Spleen (tissue), 11 donors: ENCODE measurements at regions not wholly inside any gene's neighbourhood (a gene's known extent, or its start where the extent isn't known, plus 50 kb on each side); places are given as distances from the start of the nearest gene placed in this dataset.

Experiments used
- DNase-seq: peaks from one replicate; pipeline ENCODE4 v3.0.0-alpha.2; 2020
- H3K27ac ChIP-seq, 8 donors: fragments of 200-600 bp; sonication (generic) in 7 of 8; 1 replicate in 4 of 8; 2 replicates in 4 of 8; pipeline versions ENCODE4 v1.5.0 to v1.8.0; 2016 to 2021; ENCODE audit warnings: inconsistent platforms in 4 of 8, mild to moderate bottlenecking in 4 of 8, moderate library complexity in 1 of 8
- H3K27me3 ChIP-seq, 7 donors: fragments of 200-600 bp; sonication (generic) in 6 of 7; replicated peaks in 1 of 7; 1 replicate in 4 of 7; 2 replicates in 3 of 7; pipeline versions ENCODE4 v1.5.0 to v1.8.0; 2016 to 2021; ENCODE audit warnings: inconsistent platforms in 3 of 7, mild to moderate bottlenecking in 1 of 7
- H3K36me3 ChIP-seq, 6 donors: fragments of 200-600 bp; sonication (generic) in 5 of 6; 1 replicate in 4 of 6; 2 replicates in 2 of 6; pipeline versions ENCODE4 v1.5.0 to v1.8.0; 2016 to 2021; ENCODE audit warnings: inconsistent platforms in 2 of 6
- H3K4me1 ChIP-seq, 6 donors: fragments of 200-600 bp; sonication (generic) in 5 of 6; 1 replicate in 3 of 6; 2 replicates in 3 of 6; pipeline versions ENCODE4 v1.5.0 to v1.8.0; 2016 to 2021; ENCODE audit warnings: inconsistent platforms in 3 of 6
- H3K4me3 ChIP-seq, 8 donors: fragments of 200-600 bp; sonication (generic) in 7 of 8; 1 replicate in 4 of 8; 2 replicates in 4 of 8; pipeline versions ENCODE4 v1.5.0 to v1.8.0; 2016 to 2021; ENCODE audit warnings: inconsistent platforms in 4 of 8, mild to moderate bottlenecking in 4 of 8, moderate library complexity in 2 of 8
- H3K9me3 ChIP-seq, 8 donors: fragments of 200-600 bp; sonication (generic) in 7 of 8; 1 replicate in 4 of 8; 2 replicates in 4 of 8; pipeline versions ENCODE4 v1.5.0 to v1.8.0; 2016 to 2021; ENCODE audit warnings: inconsistent platforms in 4 of 8
- CTCF ChIP-seq, 11 experiments: fragments of 200-600 bp in 7 of 11; fragments of 450-650 bp in 4 of 11; sonication (generic) in 4 of 11; IDR thresholded peaks in 8 of 11; conservative IDR thresholded peaks in 3 of 11; 1 replicate in 7 of 11; 2 replicates in 4 of 11; pipeline versions ENCODE4 v1.4.0 to v1.8.0; 2016 to 2021; ENCODE audit warnings: antibody characterized with exemption in 11 of 11, inconsistent platforms in 4 of 11, mild to moderate bottlenecking in 1 of 11
- POLR2A ChIP-seq, 3 donors: fragments of 450-650 bp; IDR thresholded peaks; one replicate each; pipeline ENCODE4 v1.5.1; 2017; ENCODE audit warnings: antibody characterized with exemption in 3 of 3, mild to moderate bottlenecking in 1 of 3
- POLR2AphosphoS5 ChIP-seq, 3 donors: sonication (generic); formaldehyde crosslinking; IDR thresholded peaks; one replicate each; pipeline ENCODE4 v1.5.1; 2017; ENCODE audit warnings: antibody characterized with exemption in 3 of 3
- WGBS, 5 donors: extraction: QIAGEN DNeasy Blood & Tissue Kit in 3 of 5; methylation state at CpG; one replicate each; pipeline versions ENCODE4 v1.1.5 to v1.1.7; 2013 to 2018; 5-methylcytosine and 5-hydroxymethylcytosine counted together
- intact Hi-C: fragments of 100-400 bp; cut with DNase I; formaldehyde crosslinking; loops from one replicate; pipeline ENCODE4 v1.15.0; 2023; ENCODE audit warnings: low total_unique reads
- donor health status: healthy with polysubstance abuse.
- donor health status: DM: no; HTN: no; CAD: no; lungs with moderate emphysema.
- donor health status: DM: no; HTN: no; CAD: no.
- donor health status: Bipolar disorder and iron deficiency.
- donor health status: healthy.
- donor health status: DM: no; HTN: no; CAD: no.
- donor health status: DM: yes; HTN: yes; CAD: no.

GRCh38 chr3:104916971-104917370 is 449.7 kb upstream of the ALCAM start:
- no peak for DNase-seq
- H3K4me1 ChIP-seq: no peaks in the 10 kb centered on the region
- no peak for TF ChIP-seq POLR2AphosphoS5 (IDR thresholded peaks at IDR 0.05)
- no peak for TF ChIP-seq CTCF (IDR thresholded peaks at IDR 0.05 in 8 of 11, conservative IDR thresholded peaks at IDR 0.05 in 3 of 11)
- no peak for TF ChIP-seq POLR2A (IDR thresholded peaks at IDR 0.05)
- intact Hi-C loops: no loop called here
- 56 to 76% (median 67%) methylated on average over 1 of the region's 1 CpG for WGBS, 5 donors
- no peaks in the 10 kb centered on the region for H3K27me3 ChIP-seq
- no peak overlapping the region for H3K4me3 ChIP-seq
- peaks cover 0 to 22% (median 16%) of the 10 kb centered on the region in 8 donors for H3K9me3 ChIP-seq
- H3K36me3 ChIP-seq: no peaks in the 10 kb centered on the region
- no peak overlapping the region for H3K27ac ChIP-seq

GRCh38 chr3:104920512-104920911 is 446.2 kb upstream of the ALCAM start:
- DNase-seq: no peak
- 70 to 95% (median 91%) methylated on average over 2 of the region's 2 CpGs for WGBS, 5 donors
- no peak for TF ChIP-seq POLR2A (IDR thresholded peaks at IDR 0.05)
- no peak for TF ChIP-seq CTCF (IDR thresholded peaks at IDR 0.05 in 8 of 11, conservative IDR thresholded peaks at IDR 0.05 in 3 of 11)
- TF ChIP-seq POLR2AphosphoS5 (IDR thresholded peaks at IDR 0.05): no peak
- Histone ChIP-seq H3K4me1 (no peaks in the 10 kb centered on the region), H3K36me3 (no peaks in the 10 kb centered on the region), H3K9me3 (peaks cover 0 to 22% (median 16%) of the 10 kb centered on the region in 8 donors), H3K4me3 (no peak overlapping the region), H3K27ac (no peak overlapping the region), H3K27me3 (no peaks in the 10 kb centered on the region)
- intact Hi-C loops: no loop called here

GRCh38 chr3:104933972-104934371 is 432.7 kb upstream of the ALCAM start:
- no peak overlapping the region for H3K4me3 ChIP-seq
- no peak overlapping the region for H3K27ac ChIP-seq
- H3K27me3 ChIP-seq: no peaks in the 10 kb centered on the region
- 67 to 87% (median 84%) methylated on average over 3 of the region's 3 CpGs for WGBS, 5 donors
- no peak for DNase-seq
- intact Hi-C loops: no loop called here
- no peak for TF ChIP-seq CTCF (IDR thresholded peaks at IDR 0.05 in 8 of 11, conservative IDR thresholded peaks at IDR 0.05 in 3 of 11)
- no peak for TF ChIP-seq POLR2AphosphoS5 (IDR thresholded peaks at IDR 0.05)
- no peak for TF ChIP-seq POLR2A (IDR thresholded peaks at IDR 0.05)
- H3K9me3 ChIP-seq: peaks cover 0 to 5% (median 0%) of the 10 kb centered on the region in 8 donors
- no peaks in the 10 kb centered on the region for H3K4me1 ChIP-seq
- no peaks in the 10 kb centered on the region for H3K36me3 ChIP-seq

GRCh38 chr3:104935613-104936012 is 431.1 kb upstream of the ALCAM start:
- H3K27me3 ChIP-seq: no peaks in the 10 kb centered on the region
- H3K4me1 ChIP-seq: no peaks in the 10 kb centered on the region
- no peak overlapping the region for H3K27ac ChIP-seq
- intact Hi-C loops: no loop called here
- no peaks in the 10 kb centered on the region for H3K36me3 ChIP-seq
- DNase-seq: no peak
- TF ChIP-seq POLR2AphosphoS5 (IDR thresholded peaks at IDR 0.05): no peak
- TF ChIP-seq CTCF (IDR thresholded peaks at IDR 0.05 in 8 of 11, conservative IDR thresholded peaks at IDR 0.05 in 3 of 11): no peak
- TF ChIP-seq POLR2A (IDR thresholded peaks at IDR 0.05): no peak
- H3K9me3 ChIP-seq: no peaks in the 10 kb centered on the region
- H3K4me3 ChIP-seq: no peak overlapping the region
